ENCODE measurements at regions not wholly inside any gene's neighbourhood (a gene's known extent, or its start where the extent isn't known, plus 50 kb on each side); places are given as distances from the start of the nearest gene placed in this dataset.

GRCh38 chr5:104652271-104652861, 1089.8 kb upstream of the NUDT12 start:
- no peaks in the 10 kb centered on the region for H3K27me3 ChIP-seq (ENCODE audit: control insufficient read depth, insufficient read depth, low read length)
- dilution Hi-C loops (cut with HindIII; ENCODE audit: low sequenced_read_pairs, unreplicated experiment) (no loop called here), in situ Hi-C loops (cut with MboI; ENCODE audit: low sequenced_read_pairs) (no loop called here), intact Hi-C loops (cut with micrococcal nuclease) (no loop called here)
- H2BK15ac ChIP-seq (ENCODE audit: low read depth, low read length): no peak overlapping the region
- WGBS, 2 experiments (ENCODE audit: extremely low coverage in 2 of 2, insufficient read length in 1 of 2): 67% methylated on average over 1 of the region's 5 CpGs; no CpG with 5 or more reads in 1 of the 2 experiments
- TF ChIP-seq CTCF (conservative IDR thresholded peaks at IDR 0.05; ENCODE audit: low read depth, low read length): no peak
- no peak for TF ChIP-seq CEBPB (IDR thresholded peaks at IDR 0.05; ENCODE audit: low read depth, low read length)
- TF ChIP-seq RAD21 (IDR thresholded peaks at IDR 0.05; ENCODE audit: low read length): no peak
- no peak for TF ChIP-seq POLR2A (IDR thresholded peaks at IDR 0.05; ENCODE audit: low read depth, low read length)
- TF ChIP-seq ELK1 (IDR thresholded peaks at IDR 0.05; ENCODE audit: borderline replicate concordance, low read depth, low read length): no peak
- TF ChIP-seq NFE2L2 (IDR thresholded peaks at IDR 0.05; ENCODE audit: low read depth, low read length): no peak
- TF ChIP-seq MXI1 (IDR thresholded peaks at IDR 0.05; ENCODE audit: borderline replicate concordance, low read depth, low read length): no peak
- no peak for TF ChIP-seq RCOR1 (IDR thresholded peaks at IDR 0.05; ENCODE audit: insufficient replicate concordance, low read length)
- TF ChIP-seq MAFK (IDR thresholded peaks at IDR 0.05; ENCODE audit: low read depth, low read length): no peak
- TF ChIP-seq SMC3 (IDR thresholded peaks at IDR 0.05; ENCODE audit: low read depth, low read length): no peak
- TF ChIP-seq CHD1 (IDR thresholded peaks at IDR 0.05; ENCODE audit: low read depth, low read length): no peak
- H2AK5ac ChIP-seq (ENCODE audit: low read depth, low read length): no peak overlapping the region
- H4K91ac ChIP-seq (ENCODE audit: insufficient read depth, low read depth, low read length): no peak overlapping the region
- H2BK5ac ChIP-seq (ENCODE audit: low read depth, low read length, poor library complexity, severe bottlenecking): no peak overlapping the region
- no peaks in the 10 kb centered on the region for H3K9me1 ChIP-seq (ENCODE audit: insufficient read depth, low read length)
- ATAC-seq (ENCODE audit: low read depth) (no peak), DNase-seq (no peak)
- H3K79me1 ChIP-seq (ENCODE audit: low read depth in 1 of 2, low read length in 2 of 2): no peaks in the 10 kb centered on the region
- H3K4me1 ChIP-seq (ENCODE audit: control insufficient read depth, insufficient read depth, low read length): no peaks in the 10 kb centered on the region
- no peak overlapping the region for H4K5ac ChIP-seq (ENCODE audit: low read depth, low read length)
- H3K4ac ChIP-seq (ENCODE audit: low read depth, low read length): no peak overlapping the region
- CTCF ChIA-PET: no interaction called here
- no peak overlapping the region for H2BK20ac ChIP-seq (ENCODE audit: low read depth, low read length)
- H4K8ac ChIP-seq (ENCODE audit: low read depth in 2 of 2, low read length in 2 of 2): no peak overlapping the region
- no peak overlapping the region for H3K4me2 ChIP-seq (ENCODE audit: low read depth, low read length)
- no peak overlapping the region for H3K27ac ChIP-seq (ENCODE audit: insufficient read depth, low read length)
- H2AK9ac ChIP-seq (replicated peaks; ENCODE audit: low read depth, low read length, poor library complexity): no peak overlapping the region
- no TSS peak for BruUV-seq (replicated peaks)
- no peaks in the 10 kb centered on the region for H3K36me3 ChIP-seq (ENCODE audit: control insufficient read depth, insufficient read depth, low read length)
- H3K23ac ChIP-seq (ENCODE audit: low read depth, low read length): no peak overlapping the region
- no peak overlapping the region for H3K9ac ChIP-seq (ENCODE audit: low read depth, low read length)
- H3K56ac ChIP-seq (ENCODE audit: extremely low read depth, insufficient read depth, low read length): no peak overlapping the region
- no peak overlapping the region for H2BK120ac ChIP-seq (ENCODE audit: low read depth, low read length)
- POLR2A ChIA-PET (ENCODE audit: unreplicated experiment): no interaction called here
- H3K14ac ChIP-seq (replicated peaks; ENCODE audit: low read depth, low read length): no peak overlapping the region
- H2AFZ ChIP-seq (replicated peaks; ENCODE audit: low read length, poor library complexity): no peak overlapping the region
- peaks cover 2% of the 10 kb centered on the region; the same call in 1 of the 2 replicates for H3K9me3 ChIP-seq (ENCODE audit: control insufficient read depth, insufficient read depth, low read length)
- H3K18ac ChIP-seq (ENCODE audit: low read depth, low read length): no peak overlapping the region
- H3K4me3 ChIP-seq (ENCODE audit: insufficient read depth, low read depth, low read length): no peak overlapping the region
- no peaks in the 10 kb centered on the region for H4K20me1 ChIP-seq (ENCODE audit: insufficient read depth, low read length)

Data from IMR-90 (cell line).